HG03354 (cell line): ENCODE measurements at regions not wholly inside any gene's neighbourhood (a gene's known extent, or its start where the extent isn't known, plus 50 kb on each side); places are given as distances from the start of the nearest gene placed in this dataset.

Experiments used
- ATAC-seq: cut with Tn5 transposase; IDR thresholded peaks from one replicate; pipeline ENCODE4 v1.9.1; 2021; ENCODE audit warnings: mild to moderate bottlenecking; ENCODE audit not compliant: unreplicated experiment, poor library complexity, severe bottlenecking

DNA sequence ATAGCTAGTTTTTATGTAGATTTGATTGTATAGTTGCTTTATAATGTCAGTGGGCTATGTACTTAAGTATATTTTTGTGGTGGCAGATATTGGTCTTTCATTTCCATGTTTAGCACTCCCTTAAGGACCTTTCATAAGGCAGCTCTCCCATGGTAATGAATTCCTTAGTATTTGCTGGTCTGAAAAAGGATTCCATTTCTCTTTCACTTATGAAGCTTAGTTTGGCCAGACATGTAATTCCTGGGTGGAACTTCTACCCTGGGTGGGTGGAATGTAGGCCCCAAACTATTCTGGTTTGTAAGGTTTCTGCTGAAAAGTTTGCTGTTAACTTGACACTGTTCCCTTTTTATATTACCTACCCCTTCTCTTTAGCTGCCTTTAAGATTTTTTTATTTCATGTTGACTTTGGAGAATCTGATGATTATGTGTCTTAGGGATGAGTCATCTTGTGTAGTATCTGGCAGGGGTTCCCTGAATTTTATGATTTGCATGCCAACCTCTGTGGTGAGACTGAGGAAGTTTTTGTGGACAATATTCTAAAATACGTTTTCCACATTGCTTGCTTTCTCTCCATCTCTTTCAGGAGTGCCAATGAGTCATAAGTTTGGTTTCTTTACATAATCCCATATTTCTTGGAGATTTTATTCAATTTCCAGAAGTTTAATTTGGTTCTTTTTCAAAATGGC lies 65.4 kb upstream of the VRK2 start:
- ATAC-seq = no peak

GRCh38 chr2:57987835-57988573 lies 58.6 kb upstream of the VRK2 start:
- no peak for ATAC-seq

DNA sequence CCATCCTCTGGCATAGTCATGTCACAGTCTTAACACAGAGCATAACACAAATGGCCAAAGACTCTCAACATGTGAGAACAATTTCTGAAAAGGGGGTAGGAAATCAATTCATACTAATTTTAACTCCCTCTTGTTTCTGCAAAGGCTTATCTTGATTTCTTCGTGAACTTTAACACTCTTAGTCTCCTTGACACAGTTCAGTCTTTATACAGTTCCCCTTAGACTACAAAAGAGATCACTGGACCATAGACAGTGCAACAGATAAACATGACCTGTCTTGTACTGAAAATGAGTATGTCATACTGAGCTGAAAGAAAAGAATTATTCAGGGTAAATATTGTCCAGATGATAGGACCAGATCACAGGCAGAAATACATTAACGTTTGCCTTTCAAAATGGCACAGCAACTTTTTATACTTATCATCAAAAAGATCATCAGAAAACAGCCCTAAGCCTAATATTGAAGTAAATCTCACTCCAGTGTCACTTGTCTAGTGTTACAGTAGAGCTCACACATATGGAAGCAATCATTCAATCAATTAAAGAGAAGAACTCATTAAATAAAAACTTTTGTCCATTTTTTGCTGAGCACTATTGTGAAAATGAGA lies 56.4 kb upstream of the VRK2 start:
- no peak for ATAC-seq
